NB4 (cell line): ENCODE measurements at regions not wholly inside any gene's neighbourhood (a gene's known extent, or its start where the extent isn't known, plus 50 kb on each side); places are given as distances from the start of the nearest gene placed in this dataset.

Experiments
- CTCF ChIP-seq: IDR thresholded peaks from one replicate; pipeline ENCODE4 v1.5.1; 2012; ENCODE audit warnings: low read depth, low read length
- MYC ChIP-seq: IDR thresholded peaks from 2 replicates; pipeline ENCODE4 v1.6.1; 2011; ENCODE audit warnings: low read depth, low read length

- TF ChIP-seq CTCF, result no peak
- TF ChIP-seq MYC, result no peak
These were observed 145.6 kb upstream of the RNF32 start for GRCh38 chr7:156494960-156495359.
